HTR-8/SVneo (cell line): ENCODE measurements at regions not wholly inside any gene's neighbourhood (a gene's known extent, or its start where the extent isn't known, plus 50 kb on each side); places are given as distances from the start of the nearest gene placed in this dataset.

ENCODE experiments used
- DNase-seq: peaks from one replicate; pipeline ENCODE4 v3.0.0; 2011; ENCODE audit warnings: low spot score, mixed read lengths; ENCODE audit not compliant: insufficient read length
- FAIRE-seq: peaks from 2 replicates; lab custom pipeline; 2011; peaks lifted over from hg19 to GRCh38; lab: Jason Lieb, UNC

GRCh38 chr1:239856067-239856466, 235.6 kb upstream of the FMN2 start:
- no peak for FAIRE-seq
- no peak for DNase-seq

- DNase-seq = no peak
- FAIRE-seq = no peak
Measured at GRCh38 chr1:239856924-239857323, 234.8 kb upstream of the FMN2 start.

- no peak for FAIRE-seq
- DNase-seq = no peak
Measured at GRCh38 chr1:239858057-239858456, 233.6 kb upstream of the FMN2 start.

DNA sequence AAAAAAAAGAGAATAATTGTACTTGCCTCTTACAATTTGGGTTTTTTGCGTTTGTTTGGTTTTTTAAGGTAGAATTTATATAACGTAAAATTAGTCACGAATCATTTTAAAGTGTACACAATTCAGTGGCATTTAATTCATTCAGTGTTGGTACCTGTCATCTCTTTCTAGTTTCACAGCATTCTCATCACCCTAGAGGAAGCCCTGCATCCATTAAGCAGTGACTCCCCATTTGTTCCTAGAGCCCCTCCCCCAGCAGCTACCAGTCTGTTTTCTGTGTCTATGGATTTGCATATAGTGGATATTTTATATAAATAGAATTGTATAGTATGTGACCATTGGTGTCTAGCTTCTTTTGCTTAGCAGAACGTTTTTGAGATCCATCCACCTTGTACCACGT, 233.2 kb upstream of the FMN2 start:
- FAIRE-seq = no peak

DNA sequence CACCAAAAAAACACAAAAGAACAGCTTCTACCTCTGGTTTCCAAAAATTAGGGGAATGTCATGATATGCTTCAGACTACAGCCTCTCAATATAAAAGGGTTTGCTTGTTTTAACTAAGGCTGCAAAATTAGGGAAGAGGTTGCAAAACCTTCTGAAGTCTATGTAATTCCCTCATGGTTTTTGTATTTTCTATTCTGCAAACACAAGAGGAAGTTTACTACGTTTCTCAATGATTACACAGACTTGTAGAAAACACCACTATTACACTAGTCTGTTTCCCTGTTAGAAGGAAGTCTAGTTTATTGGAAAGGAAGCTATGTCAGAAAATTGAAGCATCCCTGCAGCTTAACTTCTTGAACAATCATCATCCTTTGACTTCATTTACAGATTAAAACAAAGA, 229.7 kb upstream of the FMN2 start:
- no peak for FAIRE-seq
- DNase-seq = no peak

More for the DNA sequence above, 233.2 kb upstream of the FMN2 start:
- DNase-seq = no peak

DNA sequence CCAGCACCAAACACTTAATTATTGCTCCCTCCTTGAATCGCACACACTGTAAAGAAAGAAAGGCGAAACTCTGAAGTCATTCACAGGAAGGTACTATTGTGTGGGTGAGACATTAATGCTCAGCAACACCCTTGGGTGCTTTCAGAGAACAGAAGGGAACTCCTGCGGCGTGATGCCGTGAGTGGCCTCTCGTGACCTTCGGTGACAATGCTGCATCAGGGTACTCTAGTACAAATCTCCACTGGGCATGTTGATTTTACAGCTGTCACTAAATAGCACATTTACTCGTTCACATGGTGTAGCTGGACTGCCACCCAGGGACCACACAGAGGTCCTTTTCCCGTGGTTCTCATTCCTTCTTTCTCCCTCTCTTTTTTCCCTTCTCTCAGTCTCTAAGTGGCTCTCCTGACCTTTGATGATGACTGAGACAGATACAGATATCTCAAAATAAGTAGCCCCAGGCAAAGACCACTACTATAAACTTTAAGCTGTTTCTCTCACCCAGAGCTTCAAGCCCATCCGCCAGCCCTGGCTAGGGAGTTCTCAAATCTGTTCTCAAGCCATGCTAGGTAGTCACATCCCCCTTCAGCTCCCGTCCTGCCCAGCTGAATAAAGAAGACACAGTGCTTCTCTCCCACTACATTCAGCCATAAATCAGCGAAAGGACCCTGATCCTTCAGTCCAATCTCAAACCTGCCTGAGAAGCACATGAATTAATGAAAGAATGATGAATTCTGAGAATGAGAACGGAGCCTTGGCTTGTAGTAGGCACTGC, 223.4 kb upstream of the FMN2 start:
- no peak for FAIRE-seq

GRCh38 chr1:239870194-239870593, 221.5 kb upstream of the FMN2 start:
- DNase-seq (no peak), FAIRE-seq (no peak)

More for the DNA sequence above, 223.4 kb upstream of the FMN2 start:
- DNase-seq = no peak

GRCh38 chr1:239872626-239873025, 219.1 kb upstream of the FMN2 start:
- DNase-seq (no peak), FAIRE-seq (no peak)

GRCh38 chr1:239874831-239875230, 216.9 kb upstream of the FMN2 start:
- DNase-seq (no peak), FAIRE-seq (no peak)

GRCh38 chr1:239879321-239880170, 212.1 kb upstream of the FMN2 start:
- FAIRE-seq (no peak), DNase-seq (peak; percentile 38)

DNA sequence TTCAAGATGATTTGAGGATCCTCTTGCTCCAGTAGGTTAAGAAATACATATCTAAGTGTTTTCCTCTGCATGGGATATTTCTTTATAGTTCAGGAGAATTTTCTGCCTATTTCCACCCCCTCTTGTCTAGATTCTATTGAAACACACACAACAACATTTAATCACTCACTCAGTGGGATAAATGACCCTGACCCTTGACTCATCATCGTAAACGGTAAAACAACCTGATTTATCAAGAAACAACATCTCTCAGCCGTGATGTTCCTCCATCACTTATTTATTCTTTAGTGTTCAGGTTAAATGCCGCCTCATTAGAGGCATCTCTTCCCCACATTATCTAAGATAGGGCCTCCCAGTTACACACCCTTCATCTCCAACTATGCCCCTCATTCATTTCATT, 208.7 kb upstream of the FMN2 start:
- DNase-seq (no peak), FAIRE-seq (no peak)

- DNase-seq (no peak), FAIRE-seq (no peak)
Measured at GRCh38 chr1:239884796-239885195, 206.9 kb upstream of the FMN2 start.

DNA sequence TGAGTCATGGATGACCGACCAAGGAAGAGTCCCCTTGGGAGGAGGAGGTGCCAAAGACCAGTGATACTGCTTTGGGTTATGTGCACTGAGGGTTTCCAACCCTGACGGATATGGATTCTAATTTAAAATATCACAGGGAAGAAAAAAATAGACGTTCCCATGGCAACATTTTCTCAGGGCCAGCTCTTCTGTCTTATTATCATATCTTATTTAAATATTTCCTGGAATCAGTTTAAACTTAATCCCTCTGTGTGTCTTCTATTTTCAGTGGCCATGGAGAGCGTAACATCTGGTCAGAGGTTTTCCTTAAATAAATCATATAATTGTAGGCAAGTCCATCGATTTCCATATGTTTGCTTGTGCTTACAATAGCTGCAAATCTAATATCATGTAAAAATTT, 205.4 kb upstream of the FMN2 start:
- FAIRE-seq (no peak), DNase-seq (no peak)

DNA sequence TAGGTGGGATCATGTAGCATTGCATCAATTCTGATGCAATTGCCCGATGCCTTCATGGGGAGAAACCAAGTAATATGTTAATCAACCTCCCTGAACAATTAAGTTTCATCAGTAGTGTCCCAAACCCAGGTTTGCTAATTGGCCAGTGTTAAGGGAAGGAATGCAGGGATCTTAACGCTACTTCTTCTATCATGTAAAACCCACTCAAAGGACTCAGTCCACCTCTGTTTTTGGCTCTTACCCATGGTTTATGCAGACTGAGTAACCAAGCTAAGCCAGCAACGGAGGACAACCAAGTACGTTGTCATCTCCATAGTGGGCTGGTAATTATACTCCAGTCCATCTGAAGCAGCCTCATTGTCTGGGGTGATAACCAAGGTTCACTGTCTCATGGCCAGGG, 203.0 kb upstream of the FMN2 start:
- FAIRE-seq (peak; percentile 69), DNase-seq (no peak)

DNA sequence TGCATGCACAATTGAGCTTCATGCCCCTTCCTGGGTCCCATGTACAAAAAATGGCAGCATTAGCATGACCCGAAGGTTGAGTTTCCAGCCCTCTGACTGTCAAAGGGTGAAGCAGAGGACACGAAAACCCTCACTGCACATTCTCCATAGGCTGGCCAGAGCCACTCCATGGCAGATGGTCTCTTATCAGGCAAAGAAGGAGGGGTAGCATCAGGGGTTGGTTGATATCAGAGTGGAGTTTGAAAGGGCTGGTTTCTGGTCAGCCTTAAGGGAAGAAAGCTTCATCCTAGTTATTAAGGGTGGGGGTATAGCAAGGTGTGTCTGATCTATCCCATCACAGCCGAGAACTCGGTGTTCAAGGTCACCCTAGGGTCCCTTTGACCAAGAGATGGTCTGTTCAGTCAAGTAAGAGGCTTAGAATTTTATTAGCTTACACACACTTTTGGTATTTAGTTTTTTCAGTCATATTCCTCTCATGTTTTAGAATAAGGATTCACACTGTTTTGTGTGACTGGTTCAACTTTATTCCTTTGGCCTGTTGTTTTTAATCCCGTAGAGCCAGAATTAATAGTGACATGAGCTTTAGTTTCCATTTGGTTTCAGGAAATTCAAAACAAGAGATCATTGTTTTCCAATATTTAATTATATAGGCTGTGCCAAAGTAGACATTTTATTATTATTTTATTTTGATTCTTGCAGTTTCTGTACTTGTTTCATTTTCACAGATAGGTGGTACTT, 199.9 kb upstream of the FMN2 start:
- no peak for DNase-seq

GRCh38 chr1:239892602-239893001, 199.1 kb upstream of the FMN2 start:
- FAIRE-seq (no peak), DNase-seq (no peak)

More for the DNA sequence above, 199.9 kb upstream of the FMN2 start:
- FAIRE-seq = no peak

- FAIRE-seq = no peak
Measured at GRCh38 chr1:239893127-239893731, 198.5 kb upstream of the FMN2 start.

GRCh38 chr1:239896569-239896968, 195.1 kb upstream of the FMN2 start:
- DNase-seq (no peak), FAIRE-seq (no peak)

More at GRCh38 chr1:239893127-239893731, 198.5 kb upstream of the FMN2 start:
- DNase-seq = no peak

GRCh38 chr1:239896980-239897379, 194.7 kb upstream of the FMN2 start:
- DNase-seq (no peak), FAIRE-seq (no peak)

GRCh38 chr1:239897458-239897857, 194.2 kb upstream of the FMN2 start:
- no peak for FAIRE-seq
- DNase-seq = no peak
